ENCODE measurements at regions not wholly inside any gene's neighbourhood (a gene's known extent, or its start where the extent isn't known, plus 50 kb on each side); places are given as distances from the start of the nearest gene placed in this dataset.
A peak's percentile ranks its signal among the peaks of the same experiment; 100 is the strongest.

GRCh38 chr5:118687661-118688621, 300.4 kb downstream of the DTWD2 start:
- DNase-seq (ENCODE audit: low read depth): no peak

- no peak for DNase-seq (ENCODE audit: low read depth)
These were observed 301.2 kb downstream of the DTWD2 start for GRCh38 chr5:118687100-118687499.

GRCh38 chr5:118681655-118682054, 306.7 kb downstream of the DTWD2 start:
- no peak for DNase-seq (ENCODE audit: low read depth)

- DNase-seq (ENCODE audit: low read depth): peak; percentile 59
These were observed 308.9 kb downstream of the DTWD2 start for GRCh38 chr5:118679264-118679940.

GRCh38 chr5:118678746-118679145, 309.6 kb downstream of the DTWD2 start:
- no peak for DNase-seq (ENCODE audit: low read depth)

- DNase-seq (ENCODE audit: low read depth): no peak
These were observed 313.1 kb downstream of the DTWD2 start for GRCh38 chr5:118675247-118675646.

- DNase-seq (ENCODE audit: low read depth): no peak
These were observed 330.8 kb downstream of the DTWD2 start for GRCh38 chr5:118657576-118657975.

GRCh38 chr5:118653872-118654271, 334.5 kb downstream of the DTWD2 start:
- DNase-seq (ENCODE audit: low read depth): no peak

- no peak for DNase-seq (ENCODE audit: low read depth)
These were observed 335.2 kb downstream of the DTWD2 start for GRCh38 chr5:118653183-118653582.

- no peak for DNase-seq (ENCODE audit: low read depth)
These were observed 337.3 kb downstream of the DTWD2 start for GRCh38 chr5:118651002-118651401.

GRCh38 chr5:118647587-118647986, 340.8 kb downstream of the DTWD2 start:
- DNase-seq (ENCODE audit: low read depth): no peak

- no peak for DNase-seq (ENCODE audit: low read depth)
These were observed 341.4 kb downstream of the DTWD2 start for GRCh38 chr5:118646917-118647316.

GRCh38 chr5:118637947-118638670, 350.2 kb downstream of the DTWD2 start:
- DNase-seq (ENCODE audit: low read depth): no peak

- DNase-seq (ENCODE audit: low read depth): no peak
These were observed 359.5 kb downstream of the DTWD2 start for GRCh38 chr5:118628660-118629354.

- DNase-seq (ENCODE audit: low read depth): no peak
These were observed 368.1 kb downstream of the DTWD2 start for GRCh38 chr5:118620233-118620632.

- no peak for DNase-seq (ENCODE audit: low read depth)
These were observed 368.5 kb downstream of the DTWD2 start for GRCh38 chr5:118619823-118620222.

GRCh38 chr5:118616281-118616680, 372.1 kb downstream of the DTWD2 start:
- no peak for DNase-seq (ENCODE audit: low read depth)

- no peak for DNase-seq (ENCODE audit: low read depth)
These were observed 373.5 kb downstream of the DTWD2 start for GRCh38 chr5:118614731-118615456.

- DNase-seq (ENCODE audit: low read depth): no peak
These were observed 376.9 kb downstream of the DTWD2 start for GRCh38 chr5:118611332-118611945.

- no peak for DNase-seq (ENCODE audit: low read depth)
These were observed 381.4 kb downstream of the DTWD2 start for GRCh38 chr5:118606940-118607339.
